BJ (cell line): ENCODE measurements at regions not wholly inside any gene's neighbourhood (a gene's known extent, or its start where the extent isn't known, plus 50 kb on each side); places are given as distances from the start of the nearest gene placed in this dataset.

Source experiments
- CTCF ChIA-PET: fragments of 350-600 bp; formaldehyde crosslinking; extraction: SDS; loops from one replicate; lab custom pipeline; 2021; ENCODE audit warnings: antibody characterized with exemption, inconsistent platforms; lab: Yijun Ruan, JAX
- POLR2A ChIA-PET: fragments of 300-600 bp; sonication (Branson Sonifier 250); formaldehyde crosslinking; extraction: SDS; loops from one replicate; lab custom pipeline; 2021; ENCODE audit warnings: antibody characterized with exemption; lab: Charles Lee
- DNase-seq: peaks from one replicate; pipeline ENCODE4 v3.0.0-alpha.2; 2011; ENCODE audit warnings: low read depth
- H3K27me3 ChIP-seq: 2 replicates; pipeline ENCODE4 v1.6.0; 2011; ENCODE audit warnings: low read length; ENCODE audit not compliant: control insufficient read depth, insufficient read depth
- H3K36me3 ChIP-seq: 2 replicates; pipeline ENCODE4 v1.5.1; 2011; ENCODE audit warnings: low read length; ENCODE audit not compliant: control insufficient read depth, insufficient read depth
- H3K4me3 ChIP-seq: 2 replicates; pipeline ENCODE4 v1.5.1; 2011; ENCODE audit warnings: low read depth, mild to moderate bottlenecking, control low read depth, low read length
- CTCF ChIP-seq: IDR thresholded peaks from 2 replicates; pipeline ENCODE4 v1.5.1; 2011; ENCODE audit warnings: low read depth, mild to moderate bottlenecking, control low read depth, inconsistent platforms, low read length, moderate library complexity; ENCODE audit not compliant: insufficient read depth

GRCh38 chr12:40473962-40474361 is 218.3 kb upstream of the CNTN1 start:
- POLR2A ChIA-PET = no interaction called here
- no peaks in the 10 kb centered on the region for H3K27me3 ChIP-seq
- no peaks in the 10 kb centered on the region for H3K36me3 ChIP-seq
- H3K4me3 ChIP-seq = no peak overlapping the region
- no peak for TF ChIP-seq CTCF
- CTCF ChIA-PET = no interaction called here
- DNase-seq = no peak

- ChIA-PET CTCF (no interaction called here), POLR2A (no interaction called here)
- no peak for DNase-seq
These were observed 217.6 kb upstream of the CNTN1 start for GRCh38 chr12:40474630-40475029.

GRCh38 chr12:40499856-40500255 is 192.4 kb upstream of the CNTN1 start:
- Histone ChIP-seq H3K27me3 (no peaks in the 10 kb centered on the region), H3K4me3 (no peak overlapping the region), H3K36me3 (no peaks in the 10 kb centered on the region)
- ChIA-PET POLR2A (no interaction called here), CTCF (no interaction called here)
- DNase-seq = no peak
- no peak for TF ChIP-seq CTCF

More at GRCh38 chr12:40474630-40475029, 217.6 kb upstream of the CNTN1 start:
- H3K36me3 ChIP-seq = no peaks in the 10 kb centered on the region
- no peak for TF ChIP-seq CTCF
- H3K27me3 ChIP-seq = no peaks in the 10 kb centered on the region
- H3K4me3 ChIP-seq = no peak overlapping the region

- CTCF ChIA-PET = no interaction called here
- Histone ChIP-seq H3K4me3 (no peak overlapping the region), H3K36me3 (no peaks in the 10 kb centered on the region), H3K27me3 (no peaks in the 10 kb centered on the region)
- DNase-seq = no peak
- TF ChIP-seq CTCF = no peak
- POLR2A ChIA-PET = no interaction called here
These were observed 189.9 kb upstream of the CNTN1 start for GRCh38 chr12:40502322-40502721.

GRCh38 chr12:40505327-40505726 is 186.9 kb upstream of the CNTN1 start:
- TF ChIP-seq CTCF = no peak

More at GRCh38 chr12:40505327-40505726, 186.9 kb upstream of the CNTN1 start:
- no peaks in the 10 kb centered on the region for H3K27me3 ChIP-seq
- no peak for DNase-seq
- CTCF ChIA-PET = no interaction called here
- H3K36me3 ChIP-seq = no peaks in the 10 kb centered on the region
- POLR2A ChIA-PET = no interaction called here
- H3K4me3 ChIP-seq = no peak overlapping the region
